Rectal smooth muscle tissue (tissue), 1 donor: ENCODE measurements at regions not wholly inside any gene's neighbourhood (a gene's known extent, or its start where the extent isn't known, plus 50 kb on each side); places are given as distances from the start of the nearest gene placed in this dataset.

Source experiments
- H3K27ac ChIP-seq: one replicate; pipeline ENCODE4 v1.7.0; 2013; ENCODE audit warnings: low read depth, low read length, inconsistent platforms
- H3K27me3 ChIP-seq: one replicate; pipeline ENCODE4 v1.7.0; 2013; ENCODE audit warnings: low read length; ENCODE audit not compliant: control insufficient read depth, insufficient read depth
- H3K36me3 ChIP-seq: one replicate; pipeline ENCODE4 v1.7.0; 2013; ENCODE audit warnings: low read length; ENCODE audit not compliant: control insufficient read depth, insufficient read depth
- H3K4me1 ChIP-seq: one replicate; pipeline ENCODE4 v1.7.0; 2013; ENCODE audit warnings: low read length; ENCODE audit not compliant: control insufficient read depth, insufficient read depth
- H3K4me3 ChIP-seq: one replicate; pipeline ENCODE4 v1.7.0; 2013; ENCODE audit warnings: low read length
- H3K9ac ChIP-seq: one replicate; pipeline ENCODE4 v1.7.0; 2013; ENCODE audit warnings: low read length

GRCh38 chr9:75385236-75385635, 296.9 kb downstream of the OSTF1 start:
- Histone ChIP-seq H3K27ac (no peak overlapping the region), H3K4me3 (no peak overlapping the region), H3K36me3 (no peaks in the 10 kb centered on the region), H3K27me3 (no peaks in the 10 kb centered on the region), H3K9ac (no peak overlapping the region), H3K4me1 (no peaks in the 10 kb centered on the region)

GRCh38 chr9:75389101-75389500, 300.8 kb downstream of the OSTF1 start:
- H3K36me3 ChIP-seq = no peaks in the 10 kb centered on the region
- no peaks in the 10 kb centered on the region for H3K27me3 ChIP-seq
- H3K27ac ChIP-seq = no peak overlapping the region

GRCh38 chr9:75390951-75391350, 302.6 kb downstream of the OSTF1 start:
- Histone ChIP-seq H3K9ac (no peak overlapping the region), H3K36me3 (no peaks in the 10 kb centered on the region), H3K27me3 (no peaks in the 10 kb centered on the region), H3K27ac (no peak overlapping the region), H3K4me3 (no peak overlapping the region), H3K4me1 (no peaks in the 10 kb centered on the region)

More at GRCh38 chr9:75389101-75389500, 300.8 kb downstream of the OSTF1 start:
- no peak overlapping the region for H3K9ac ChIP-seq
- no peak overlapping the region for H3K4me3 ChIP-seq
- no peaks in the 10 kb centered on the region for H3K4me1 ChIP-seq

GRCh38 chr9:75391497-75391896, 303.2 kb downstream of the OSTF1 start:
- Histone ChIP-seq H3K27me3 (no peaks in the 10 kb centered on the region), H3K27ac (no peak overlapping the region), H3K9ac (no peak overlapping the region), H3K4me1 (no peaks in the 10 kb centered on the region), H3K36me3 (no peaks in the 10 kb centered on the region), H3K4me3 (no peak overlapping the region)

GRCh38 chr9:75395336-75395735, 307.0 kb downstream of the OSTF1 start:
- H3K4me1 ChIP-seq = no peaks in the 10 kb centered on the region
- no peak overlapping the region for H3K27ac ChIP-seq
- H3K4me3 ChIP-seq = no peak overlapping the region
- no peaks in the 10 kb centered on the region for H3K27me3 ChIP-seq
- H3K36me3 ChIP-seq = no peaks in the 10 kb centered on the region
- no peak overlapping the region for H3K9ac ChIP-seq

GRCh38 chr9:75397836-75398235, 309.5 kb downstream of the OSTF1 start:
- H3K9ac ChIP-seq = no peak overlapping the region
- no peaks in the 10 kb centered on the region for H3K4me1 ChIP-seq
- no peak overlapping the region for H3K27ac ChIP-seq
- no peaks in the 10 kb centered on the region for H3K36me3 ChIP-seq
- H3K4me3 ChIP-seq = no peak overlapping the region
- no peaks in the 10 kb centered on the region for H3K27me3 ChIP-seq

- H3K27ac ChIP-seq = no peak overlapping the region
Measured at GRCh38 chr9:75408391-75408790, 320.1 kb downstream of the OSTF1 start.

GRCh38 chr9:75410405-75410804, 322.1 kb downstream of the OSTF1 start:
- H3K27ac ChIP-seq = no peak overlapping the region
- H3K4me1 ChIP-seq = no peaks in the 10 kb centered on the region
- no peak overlapping the region for H3K9ac ChIP-seq
- no peak overlapping the region for H3K4me3 ChIP-seq
- H3K27me3 ChIP-seq = no peaks in the 10 kb centered on the region
- no peaks in the 10 kb centered on the region for H3K36me3 ChIP-seq

More at GRCh38 chr9:75408391-75408790, 320.1 kb downstream of the OSTF1 start:
- no peaks in the 10 kb centered on the region for H3K27me3 ChIP-seq
- no peaks in the 10 kb centered on the region for H3K36me3 ChIP-seq
- H3K9ac ChIP-seq = no peak overlapping the region
- H3K4me3 ChIP-seq = no peak overlapping the region
- no peaks in the 10 kb centered on the region for H3K4me1 ChIP-seq

- no peak overlapping the region for H3K27ac ChIP-seq
- no peaks in the 10 kb centered on the region for H3K36me3 ChIP-seq
- H3K27me3 ChIP-seq = no peaks in the 10 kb centered on the region
- no peak overlapping the region for H3K4me3 ChIP-seq
- H3K4me1 ChIP-seq = no peaks in the 10 kb centered on the region
- H3K9ac ChIP-seq = no peak overlapping the region
Measured at GRCh38 chr9:75414371-75415160, 326.3 kb downstream of the OSTF1 start.

- H3K27me3 ChIP-seq = no peaks in the 10 kb centered on the region
- H3K9ac ChIP-seq = no peak overlapping the region
- H3K27ac ChIP-seq = no peak overlapping the region
- no peaks in the 10 kb centered on the region for H3K36me3 ChIP-seq
- H3K4me3 ChIP-seq = no peak overlapping the region
- H3K4me1 ChIP-seq = no peaks in the 10 kb centered on the region
Measured at GRCh38 chr9:75417471-75417870, 329.2 kb downstream of the OSTF1 start.

- Histone ChIP-seq H3K27me3 (no peaks in the 10 kb centered on the region), H3K27ac (no peak overlapping the region), H3K9ac (no peak overlapping the region), H3K36me3 (no peaks in the 10 kb centered on the region), H3K4me3 (no peak overlapping the region), H3K4me1 (no peaks in the 10 kb centered on the region)
Measured at GRCh38 chr9:75418518-75418917, 330.2 kb downstream of the OSTF1 start.

- Histone ChIP-seq H3K9ac (no peak overlapping the region), H3K4me3 (no peak overlapping the region), H3K27me3 (no peaks in the 10 kb centered on the region), H3K27ac (no peak overlapping the region), H3K36me3 (no peaks in the 10 kb centered on the region), H3K4me1 (no peaks in the 10 kb centered on the region)
Measured at GRCh38 chr9:75422944-75423522, 334.7 kb downstream of the OSTF1 start.
